Activated naive CD8-positive, alpha-beta T cell treated with anti-CD3 and anti-CD28 coated beads for 36 hours (primary cell): ENCODE measurements at regions not wholly inside any gene's neighbourhood (a gene's known extent, or its start where the extent isn't known, plus 50 kb on each side); places are given as distances from the start of the nearest gene placed in this dataset.

Source experiments
- DNase-seq: peaks from one replicate; pipeline ENCODE4 v3.0.0; 2021
- H3K27ac Mint-ChIP-seq: one replicate; pipeline ENCODE4 v1.8.0; 2022; ENCODE audit warnings: mild to moderate bottlenecking, moderate library complexity, mixed read lengths
- H3K27me3 Mint-ChIP-seq: one replicate; pipeline ENCODE4 v1.8.0; 2022; ENCODE audit warnings: mild to moderate bottlenecking, mixed read lengths
- H3K36me3 Mint-ChIP-seq: one replicate; pipeline ENCODE4 v1.8.0; 2021; ENCODE audit warnings: mild to moderate bottlenecking, mixed read lengths
- H3K4me1 Mint-ChIP-seq: one replicate; pipeline ENCODE4 v1.8.0; 2021; ENCODE audit warnings: mixed read lengths
- H3K4me3 Mint-ChIP-seq: one replicate; pipeline ENCODE4 v1.8.0; 2022; ENCODE audit warnings: mild to moderate bottlenecking, moderate library complexity, mixed read lengths
- H3K9me3 Mint-ChIP-seq: one replicate; pipeline ENCODE4 v1.8.0; 2022; ENCODE audit warnings: mixed read lengths

DNA sequence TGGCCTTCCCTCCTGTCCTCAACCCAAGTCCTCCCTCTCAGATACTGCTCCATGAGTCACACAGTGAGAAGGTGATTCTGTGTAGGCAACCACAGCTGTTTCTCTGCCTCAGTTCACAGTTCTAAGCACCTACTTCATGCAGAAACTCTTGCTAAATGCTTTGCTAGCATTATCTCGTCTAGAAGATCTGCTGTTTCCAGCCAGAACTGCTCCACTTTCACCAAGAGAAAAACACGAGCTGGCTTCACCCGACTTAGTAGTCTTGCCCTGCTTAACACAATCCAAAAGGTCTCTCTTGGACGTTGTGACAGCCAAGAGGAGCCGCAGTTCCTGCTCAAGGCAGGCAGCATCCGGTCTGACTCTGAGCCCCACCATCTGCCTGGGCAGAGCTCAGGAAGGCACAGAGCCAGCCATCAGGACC, 272.1 kb downstream of the UACA start:
- no peak overlapping the region for H3K4me3 Mint-ChIP-seq
- no peaks in the 10 kb centered on the region for H3K36me3 Mint-ChIP-seq
- no peak for DNase-seq
- peaks cover 24% of the 10 kb centered on the region for H3K27me3 Mint-ChIP-seq
- H3K27ac Mint-ChIP-seq, result peak overlapping the region; percentile 93
- no peaks in the 10 kb centered on the region for H3K9me3 Mint-ChIP-seq
- peaks cover 78% of the 10 kb centered on the region for H3K4me1 Mint-ChIP-seq

DNA sequence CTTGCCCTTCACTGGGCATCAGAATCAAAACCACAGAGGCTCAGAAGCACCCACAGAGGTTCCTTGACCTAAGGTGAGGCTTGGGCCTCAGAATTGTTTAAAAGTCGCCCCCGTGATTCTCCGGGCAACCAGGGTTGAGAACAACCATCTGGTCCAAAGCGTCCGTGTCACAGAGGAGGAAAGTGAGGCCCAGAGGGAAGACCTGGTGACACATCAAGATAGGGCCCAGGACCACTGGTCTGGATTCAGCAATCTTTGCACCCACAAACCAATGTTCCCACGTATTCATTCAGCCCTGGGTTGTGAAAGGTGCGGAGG, 272.6 kb downstream of the UACA start:
- H3K9me3 Mint-ChIP-seq, result no peaks in the 10 kb centered on the region
- DNase-seq, result no peak
- peaks cover 24% of the 10 kb centered on the region for H3K27me3 Mint-ChIP-seq
- peaks cover 80% of the 10 kb centered on the region for H3K4me1 Mint-ChIP-seq
- no peak overlapping the region for H3K27ac Mint-ChIP-seq
- H3K4me3 Mint-ChIP-seq, result no peak overlapping the region
- no peaks in the 10 kb centered on the region for H3K36me3 Mint-ChIP-seq

DNA sequence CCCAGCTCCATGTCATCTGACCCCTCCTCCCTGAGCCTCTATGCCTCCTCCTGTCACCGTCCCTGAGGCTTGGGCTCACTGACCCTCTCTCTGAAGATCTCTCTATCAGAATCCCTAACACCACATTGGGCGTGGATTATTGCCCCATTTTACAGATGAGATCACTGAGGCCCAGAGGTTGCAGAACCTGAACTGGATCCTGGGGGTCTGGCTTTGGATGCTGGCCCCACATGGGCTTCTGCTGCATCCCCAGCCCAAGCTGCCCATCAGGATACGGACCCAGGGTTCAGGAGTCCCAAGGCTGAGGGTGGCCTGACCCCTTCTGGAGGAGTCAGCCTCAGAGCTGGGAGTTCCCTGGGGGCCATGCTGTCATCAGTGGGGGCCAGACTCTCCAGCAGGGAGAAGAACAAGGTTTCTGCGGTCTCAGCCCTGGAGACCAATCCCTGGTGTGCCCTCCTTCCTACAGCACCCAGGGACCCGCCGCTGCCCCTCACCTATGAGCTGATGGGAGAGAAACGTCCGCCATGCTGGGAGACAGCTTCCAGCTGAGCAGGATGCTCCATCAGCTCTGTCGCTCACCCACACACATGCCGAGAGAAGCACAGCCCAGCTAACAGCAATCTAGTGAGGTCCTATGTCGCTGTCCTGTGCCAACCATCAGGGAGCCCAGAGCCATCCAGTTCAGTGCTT, 273.1 kb downstream of the UACA start:
- H3K4me3 Mint-ChIP-seq, result no peak overlapping the region
- no peaks in the 10 kb centered on the region for H3K36me3 Mint-ChIP-seq
- no peak overlapping the region for H3K27ac Mint-ChIP-seq
- H3K9me3 Mint-ChIP-seq, result no peaks in the 10 kb centered on the region
- peaks cover 80% of the 10 kb centered on the region for H3K4me1 Mint-ChIP-seq
- no peak for DNase-seq
- H3K27me3 Mint-ChIP-seq, result peaks cover 26% of the 10 kb centered on the region

DNA sequence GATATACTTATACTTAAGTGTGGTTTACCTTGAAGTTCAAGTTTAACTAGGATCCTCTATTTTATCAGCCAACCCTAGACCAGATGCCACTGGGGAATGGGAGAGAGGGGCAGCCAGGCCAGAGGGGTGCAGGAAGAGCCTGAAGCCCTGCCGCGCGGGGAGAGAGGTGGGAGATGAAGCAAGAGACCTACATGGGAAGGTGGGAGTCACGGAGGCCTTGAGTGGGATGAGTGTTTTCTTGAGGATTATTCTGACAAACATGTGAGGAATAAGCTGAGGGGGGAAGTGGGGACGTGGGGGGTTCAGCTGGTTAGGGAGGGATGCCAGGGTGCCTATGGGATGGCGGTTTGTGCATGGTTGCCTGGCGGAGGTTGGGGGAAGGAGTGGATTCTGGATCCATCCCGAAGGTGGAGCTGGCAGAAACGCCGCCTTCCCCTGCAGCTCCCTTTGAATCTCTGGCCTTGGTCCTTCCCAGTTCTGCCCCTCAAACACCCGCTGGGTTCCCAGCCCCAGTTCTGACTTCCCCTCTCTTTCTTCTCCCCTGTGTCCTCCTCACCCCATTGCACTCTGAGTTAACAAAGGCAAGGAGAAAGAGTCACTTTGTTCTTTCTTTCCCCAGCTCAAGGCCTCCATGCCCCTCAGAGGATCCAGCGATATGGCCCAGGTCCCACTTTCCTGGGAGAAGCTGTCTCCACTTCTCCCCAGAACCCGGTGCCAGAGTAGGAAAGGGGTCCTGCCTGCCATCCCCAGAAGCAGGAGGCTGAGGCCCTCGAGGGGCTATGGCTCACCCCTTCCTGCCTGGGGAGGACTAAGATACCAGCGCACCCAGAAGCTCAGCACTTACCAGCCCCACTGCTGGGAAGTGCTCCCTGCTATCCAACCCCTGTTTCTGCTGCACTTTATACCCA, 274.2 kb downstream of the UACA start:
- H3K27ac Mint-ChIP-seq, result no peak overlapping the region
- H3K4me1 Mint-ChIP-seq, result peaks cover 69% of the 10 kb centered on the region
- H3K9me3 Mint-ChIP-seq, result no peaks in the 10 kb centered on the region
- no peak for DNase-seq
- H3K4me3 Mint-ChIP-seq, result no peak overlapping the region
- no peaks in the 10 kb centered on the region for H3K36me3 Mint-ChIP-seq
- H3K27me3 Mint-ChIP-seq, result peaks cover 30% of the 10 kb centered on the region

DNA sequence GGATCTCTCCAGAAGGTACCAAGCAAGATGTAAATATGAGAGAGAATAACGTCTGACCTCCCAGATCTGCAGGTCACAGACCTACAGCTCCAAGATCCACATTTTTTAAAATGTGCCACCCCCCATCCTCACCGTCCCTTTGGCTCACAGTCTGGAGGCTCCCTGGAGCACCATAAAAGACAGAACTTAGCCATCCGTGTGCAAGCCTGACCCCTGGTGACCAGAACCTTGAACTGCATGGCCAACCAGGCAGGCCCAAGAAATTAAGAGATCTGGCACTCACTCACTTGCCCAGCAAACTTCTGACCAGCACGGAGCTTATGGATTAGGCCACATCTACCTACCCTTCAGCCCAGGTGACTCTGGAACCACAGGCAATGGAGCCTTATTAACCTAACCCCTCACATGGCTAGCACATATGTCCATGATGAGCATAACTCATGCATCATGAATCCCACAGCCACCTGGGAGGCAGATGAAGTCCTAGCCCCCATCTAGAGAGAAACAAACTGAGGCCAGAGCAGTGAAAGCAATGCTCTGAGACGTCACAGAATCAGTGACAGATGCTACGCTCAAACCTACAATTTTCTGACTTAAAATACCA, 275.3 kb downstream of the UACA start:
- peak; percentile 65 for DNase-seq
- Mint-ChIP-seq H3K9me3 (no peaks in the 10 kb centered on the region), H3K4me3 (no peak overlapping the region), H3K27ac (no peak overlapping the region), H3K4me1 (peaks cover 58% of the 10 kb centered on the region), H3K27me3 (peaks cover 41% of the 10 kb centered on the region), H3K36me3 (no peaks in the 10 kb centered on the region)

DNA sequence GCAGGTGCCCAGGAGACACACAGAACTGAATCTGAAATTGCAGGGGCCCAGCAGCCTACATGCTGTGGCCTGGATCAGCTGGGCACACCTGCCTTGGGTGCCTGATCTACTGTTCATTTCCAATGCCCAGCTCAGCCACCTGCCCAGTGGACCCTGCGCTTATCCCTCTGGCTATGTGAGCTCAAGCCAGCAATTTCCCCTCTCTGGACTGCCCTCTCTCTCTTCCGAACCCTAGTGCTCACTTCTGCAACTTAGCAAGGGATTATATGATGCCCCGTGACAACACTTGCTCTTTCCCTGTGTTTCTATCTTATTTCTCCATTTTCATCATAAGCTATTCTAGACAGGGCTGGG, 276.0 kb downstream of the UACA start:
- no peaks in the 10 kb centered on the region for H3K9me3 Mint-ChIP-seq
- no peak for DNase-seq
- no peak overlapping the region for H3K4me3 Mint-ChIP-seq
- H3K27ac Mint-ChIP-seq, result no peak overlapping the region
- peaks cover 50% of the 10 kb centered on the region for H3K4me1 Mint-ChIP-seq
- no peaks in the 10 kb centered on the region for H3K36me3 Mint-ChIP-seq
- H3K27me3 Mint-ChIP-seq, result peaks cover 48% of the 10 kb centered on the region

DNA sequence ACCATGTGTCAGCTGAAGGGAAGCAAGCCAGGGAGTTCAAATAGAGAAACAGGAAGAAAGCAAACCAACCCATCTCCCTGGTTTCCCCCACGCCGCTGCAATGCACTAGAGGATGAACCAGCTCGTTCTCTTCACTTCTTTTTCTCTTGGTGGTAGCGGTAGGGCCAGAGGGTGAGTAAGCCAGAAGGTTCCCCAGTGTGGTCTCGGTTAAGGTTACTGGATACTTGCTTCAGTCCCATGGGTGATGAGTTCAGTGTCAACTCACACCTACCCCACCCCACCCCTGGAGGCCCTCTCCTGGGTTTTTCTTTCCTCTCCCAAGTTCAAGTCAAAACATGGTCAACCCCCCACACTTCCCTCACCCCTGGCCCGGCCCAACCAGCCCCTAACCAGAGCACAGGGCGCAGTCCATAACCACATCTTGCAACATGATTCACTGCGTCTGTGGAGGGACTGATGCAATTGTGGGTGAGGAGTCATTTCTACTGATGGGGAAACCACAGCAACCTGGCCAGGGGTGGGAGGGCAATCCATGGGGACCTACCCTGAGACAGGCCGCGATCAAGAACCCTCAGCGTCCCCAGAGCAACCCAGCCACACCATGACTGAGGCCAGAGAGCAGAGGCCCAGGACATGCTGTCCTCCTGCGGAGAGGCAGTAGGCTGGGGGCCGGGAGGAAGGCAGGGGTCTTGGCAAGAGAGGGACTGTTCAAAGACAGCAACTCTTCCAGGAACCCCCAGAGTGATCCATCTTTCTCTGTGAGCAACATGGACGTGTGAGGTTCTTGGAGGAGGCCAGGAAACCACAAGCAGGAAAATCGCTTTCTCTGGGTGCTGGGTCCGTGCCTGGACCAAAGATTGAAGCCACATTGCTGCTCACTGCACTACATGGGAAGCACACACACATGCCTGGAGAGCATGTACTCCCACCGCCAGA, 276.6 kb downstream of the UACA start:
- Mint-ChIP-seq H3K27me3 (peaks cover 52% of the 10 kb centered on the region), H3K9me3 (no peaks in the 10 kb centered on the region), H3K4me1 (peaks cover 44% of the 10 kb centered on the region), H3K36me3 (no peaks in the 10 kb centered on the region), H3K4me3 (peak overlapping the region; percentile 15), H3K27ac (peak overlapping the region; percentile 73)
- DNase-seq, result peak; percentile 87

DNA sequence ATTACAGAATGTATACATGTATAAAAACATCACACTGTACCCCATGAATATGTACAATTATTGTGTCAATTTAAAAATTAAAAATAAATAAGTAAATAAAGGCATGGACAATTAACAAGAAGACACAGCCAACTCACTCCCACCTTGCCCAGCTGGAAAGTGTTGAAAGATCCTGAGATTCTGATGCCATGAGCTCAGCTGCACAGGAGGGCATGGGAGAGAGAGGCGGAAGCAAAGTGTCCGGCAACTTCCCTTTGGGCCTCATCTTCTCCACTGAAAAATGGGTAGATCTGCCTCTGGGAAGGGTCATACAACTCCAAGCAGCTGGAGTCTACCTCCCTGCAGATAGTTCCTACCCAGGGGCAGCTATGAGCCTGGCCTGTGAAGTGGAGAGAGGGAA, 277.3 kb downstream of the UACA start:
- peaks cover 52% of the 10 kb centered on the region for H3K27me3 Mint-ChIP-seq

DNA sequence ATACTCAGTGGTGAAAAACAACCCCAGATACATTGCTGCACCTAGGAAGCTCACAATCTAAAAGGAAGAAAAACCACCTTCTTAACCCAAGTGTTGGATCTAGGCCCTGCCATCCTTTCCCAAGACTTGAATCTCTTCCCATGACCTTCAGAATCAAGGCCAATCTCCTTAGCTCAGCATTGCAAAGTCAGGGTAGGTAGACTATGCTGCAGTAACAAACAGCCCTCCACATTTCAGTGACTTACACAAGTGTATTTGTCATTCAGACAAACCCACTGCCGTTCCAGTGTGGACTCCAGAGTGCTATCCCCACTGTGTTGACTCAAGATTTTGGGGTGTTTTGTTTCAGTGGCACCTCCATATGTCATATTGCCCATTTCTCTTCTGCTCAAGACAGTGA, 278.4 kb downstream of the UACA start:
- no peak for DNase-seq
- peaks cover 38% of the 10 kb centered on the region for H3K4me1 Mint-ChIP-seq
- H3K27me3 Mint-ChIP-seq, result peaks cover 47% of the 10 kb centered on the region
- H3K36me3 Mint-ChIP-seq, result no peaks in the 10 kb centered on the region
- no peak overlapping the region for H3K4me3 Mint-ChIP-seq
- H3K27ac Mint-ChIP-seq, result no peak overlapping the region
- H3K9me3 Mint-ChIP-seq, result no peaks in the 10 kb centered on the region

More for the DNA sequence above, 277.3 kb downstream of the UACA start:
- Mint-ChIP-seq H3K27ac (peak overlapping the region; percentile 73), H3K9me3 (no peaks in the 10 kb centered on the region), H3K4me3 (peak overlapping the region; percentile 15), H3K36me3 (no peaks in the 10 kb centered on the region), H3K4me1 (peaks cover 37% of the 10 kb centered on the region)
- no peak for DNase-seq

DNA sequence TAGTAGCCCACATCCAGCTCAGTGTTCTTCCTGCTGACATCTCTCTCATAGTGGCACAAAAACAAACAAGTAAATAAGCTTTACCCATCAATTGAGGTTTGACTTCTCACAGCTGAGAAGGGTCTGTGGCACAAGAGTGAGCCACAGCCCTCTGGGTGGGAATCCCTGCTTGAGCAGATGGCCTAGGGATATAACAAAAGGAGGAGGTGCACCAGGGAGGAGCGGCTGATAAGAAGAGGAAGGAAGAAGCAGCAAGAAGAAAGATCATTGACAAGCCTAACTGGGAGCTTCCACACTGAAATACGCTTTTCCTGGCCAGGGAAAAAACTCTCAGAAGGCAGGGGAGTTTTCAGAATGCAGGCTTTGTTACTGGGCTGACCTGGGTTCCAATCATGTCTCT, 279.8 kb downstream of the UACA start:
- DNase-seq, result no peak
- peaks cover 42% of the 10 kb centered on the region for H3K4me1 Mint-ChIP-seq
- H3K36me3 Mint-ChIP-seq, result no peaks in the 10 kb centered on the region
- no peaks in the 10 kb centered on the region for H3K9me3 Mint-ChIP-seq
- peaks cover 40% of the 10 kb centered on the region for H3K27me3 Mint-ChIP-seq
- no peak overlapping the region for H3K27ac Mint-ChIP-seq
- H3K4me3 Mint-ChIP-seq, result no peak overlapping the region

DNA sequence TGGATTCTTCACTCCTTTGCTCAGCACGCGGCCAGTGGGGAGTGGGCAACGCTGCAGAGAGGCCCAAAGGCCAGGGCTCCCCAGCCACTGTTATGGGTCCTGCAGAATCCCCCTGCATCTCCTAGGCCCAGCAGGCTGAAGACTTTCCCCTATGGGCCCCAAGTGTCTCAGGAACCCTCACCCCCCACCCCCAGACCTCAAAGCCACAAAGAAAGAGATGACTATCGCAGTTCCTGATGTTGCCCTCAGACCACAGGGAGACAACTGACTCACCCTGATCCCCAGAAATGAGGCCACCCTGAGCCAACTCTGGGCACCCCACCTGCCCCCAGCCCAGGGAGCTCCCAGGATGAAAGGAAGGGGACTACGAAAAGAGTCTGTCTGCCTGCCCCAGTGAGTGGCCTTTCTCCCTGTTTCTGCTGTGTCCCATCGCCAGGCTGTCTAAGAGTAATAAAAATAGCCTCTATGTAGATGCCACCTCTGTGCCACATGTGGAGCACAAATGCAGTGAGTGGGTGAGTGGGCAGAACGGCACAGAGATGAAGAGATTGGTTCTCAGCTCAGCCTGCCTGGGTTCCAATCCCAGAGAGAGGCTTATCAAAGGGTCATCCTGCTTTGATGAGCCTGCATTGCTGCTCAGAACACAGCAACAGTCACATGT, 283.0 kb downstream of the UACA start:
- peak; percentile 76 for DNase-seq
- no peaks in the 10 kb centered on the region for H3K36me3 Mint-ChIP-seq
- peaks cover 54% of the 10 kb centered on the region for H3K27me3 Mint-ChIP-seq
- peaks cover 20% of the 10 kb centered on the region for H3K4me1 Mint-ChIP-seq
- H3K4me3 Mint-ChIP-seq, result no peak overlapping the region
- H3K27ac Mint-ChIP-seq, result peak overlapping the region; percentile 55
- H3K9me3 Mint-ChIP-seq, result no peaks in the 10 kb centered on the region

DNA sequence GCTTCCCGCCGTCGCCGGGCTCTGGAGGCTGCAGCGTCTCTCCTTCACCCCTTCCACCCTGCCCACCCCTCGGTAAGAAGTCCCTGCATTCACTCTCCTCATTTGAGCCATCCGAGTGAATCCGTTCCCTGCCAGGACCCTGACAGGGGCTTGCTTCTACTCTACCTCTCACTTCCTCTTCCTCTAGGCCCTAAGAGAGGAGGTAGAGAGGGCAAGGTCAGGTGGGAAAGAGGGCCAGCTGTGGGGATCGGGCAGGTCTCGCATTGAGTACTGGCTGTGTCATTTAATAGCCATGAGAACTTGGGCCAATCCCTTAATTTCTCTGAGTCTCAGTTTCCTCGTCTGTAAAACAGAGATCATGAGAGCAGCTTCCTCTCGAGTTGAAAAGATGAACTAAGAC, 283.6 kb downstream of the UACA start:
- Mint-ChIP-seq H3K4me3 (no peak overlapping the region), H3K27me3 (peaks cover 53% of the 10 kb centered on the region), H3K4me1 (peaks cover 25% of the 10 kb centered on the region)

DNA sequence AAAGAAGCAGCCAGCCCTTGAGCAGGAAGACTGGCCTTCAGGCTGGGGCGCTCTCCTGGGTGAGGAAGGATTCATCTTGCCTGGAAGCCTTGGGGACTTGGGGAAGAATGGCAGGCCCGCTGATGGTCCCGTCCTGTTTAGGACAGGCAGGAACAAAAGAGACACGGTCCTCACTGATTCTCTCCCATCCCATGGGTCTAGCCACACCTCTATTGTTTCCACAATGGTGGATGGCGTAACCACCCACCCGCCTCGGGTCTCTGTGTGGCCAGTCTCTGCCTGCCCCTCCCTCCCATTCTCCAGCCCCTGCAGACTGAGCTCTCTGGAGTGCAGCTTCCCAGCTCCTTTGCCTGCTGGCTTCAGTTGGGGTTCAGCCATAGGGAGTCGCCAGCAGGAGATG, 284.3 kb downstream of the UACA start:
- Mint-ChIP-seq H3K4me1 (peaks cover 30% of the 10 kb centered on the region), H3K27me3 (peaks cover 50% of the 10 kb centered on the region), H3K36me3 (no peaks in the 10 kb centered on the region), H3K9me3 (no peaks in the 10 kb centered on the region), H3K4me3 (no peak overlapping the region), H3K27ac (peak overlapping the region; percentile 7)
- DNase-seq, result no peak

More for the DNA sequence above, 283.6 kb downstream of the UACA start:
- no peak overlapping the region for H3K27ac Mint-ChIP-seq
- DNase-seq, result no peak
- no peaks in the 10 kb centered on the region for H3K9me3 Mint-ChIP-seq
- no peaks in the 10 kb centered on the region for H3K36me3 Mint-ChIP-seq

DNA sequence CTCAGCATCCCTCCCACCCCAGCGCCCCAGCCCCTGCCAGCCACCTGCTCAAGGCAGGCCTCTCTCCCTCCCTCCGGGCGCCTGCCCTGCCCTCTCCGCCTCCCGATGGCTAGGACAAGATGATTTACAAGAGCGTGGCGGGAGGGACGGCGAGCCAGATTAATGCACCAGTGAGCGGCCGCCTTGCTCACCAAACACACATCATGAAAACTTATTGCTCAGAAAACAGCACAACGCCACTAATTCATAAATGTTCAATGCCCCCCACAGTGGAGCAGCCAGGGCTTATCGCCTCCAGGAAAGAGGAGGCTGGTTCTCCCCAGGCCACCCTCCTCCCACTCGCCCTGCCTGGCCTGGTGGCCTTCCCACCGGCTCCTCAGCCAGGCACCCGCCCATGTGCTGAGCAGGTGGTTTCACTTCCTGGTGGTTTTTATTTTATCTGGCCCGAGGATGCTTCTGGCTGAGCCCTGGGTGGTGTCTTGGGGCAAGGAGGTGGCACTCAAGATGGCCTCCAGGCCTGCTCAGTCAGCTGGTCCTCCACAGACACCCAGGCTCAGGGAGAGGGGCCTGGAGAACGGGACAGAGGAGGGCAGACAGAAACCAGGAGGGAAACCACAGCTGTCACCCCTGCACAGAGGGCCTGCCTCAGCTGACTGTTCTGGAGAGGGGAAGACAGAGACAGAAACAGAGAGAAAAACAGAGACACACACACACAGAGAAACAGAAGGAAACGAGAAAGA, 284.9 kb downstream of the UACA start:
- DNase-seq, result no peak
- peaks cover 50% of the 10 kb centered on the region for H3K27me3 Mint-ChIP-seq
- peak overlapping the region; percentile 7 for H3K27ac Mint-ChIP-seq
- H3K9me3 Mint-ChIP-seq, result no peaks in the 10 kb centered on the region
- H3K36me3 Mint-ChIP-seq, result no peaks in the 10 kb centered on the region
- peaks cover 30% of the 10 kb centered on the region for H3K4me1 Mint-ChIP-seq
- no peak overlapping the region for H3K4me3 Mint-ChIP-seq
